Stomach (tissue), 8 donors: ENCODE measurements at regions not wholly inside any gene's neighbourhood (a gene's known extent, or its start where the extent isn't known, plus 50 kb on each side); places are given as distances from the start of the nearest gene placed in this dataset.

Source experiments
- DNase-seq, 2 donors: peaks; one replicate each; pipeline versions ENCODE4 v3.0.0 to v3.0.0-alpha.2; 2013 to 2019
- H3K27ac ChIP-seq, 5 donors: fragments of 200-600 bp in 4 of 5; sonication (generic) in 4 of 5; one replicate each; pipeline ENCODE4 v1.5.1; 2013 to 2019; ENCODE audit warnings: mild to moderate bottlenecking in 1 of 5, moderate library complexity in 1 of 5
- H3K27me3 ChIP-seq, 3 donors: fragments of 200-600 bp; sonication (generic); one replicate each; pipeline ENCODE4 v1.5.1; 2017 to 2019; ENCODE audit warnings: mixed run types in 1 of 3
- H3K36me3 ChIP-seq, 4 donors: fragments of 200-600 bp; sonication (generic); 1 replicate in 3 of 4; 2 replicates in 1 of 4; pipeline ENCODE4 v1.5.1; 2016 to 2019
- H3K4me1 ChIP-seq, 4 donors: fragments of 200-600 bp; sonication (generic); one replicate each; pipeline ENCODE4 v1.5.1; 2016 to 2019
- H3K4me3 ChIP-seq, 4 donors: fragments of 200-600 bp; sonication (generic) in 3 of 4; one replicate each; pipeline ENCODE4 v1.5.1; 2016 to 2019; ENCODE audit warnings: mild to moderate bottlenecking in 1 of 4
- H3K9me3 ChIP-seq, 4 donors: fragments of 200-600 bp; sonication (generic); one replicate each; pipeline ENCODE4 v1.5.1; 2016 to 2019
- CTCF ChIP-seq, 7 experiments: fragments of 450-650 bp in 4 of 7; fragments of 200-600 bp in 3 of 7; sonication (generic) in 3 of 7; IDR thresholded peaks; one replicate each; pipeline ENCODE4 v1.5.1; 2016 to 2019; ENCODE audit warnings: antibody characterized with exemption in 7 of 7, control low read depth in 2 of 7, mild to moderate bottlenecking in 1 of 7
- EP300 ChIP-seq: sonication (generic); formaldehyde crosslinking; IDR thresholded peaks from one replicate; pipeline ENCODE4 v1.6.1; 2017; ENCODE audit warnings: antibody characterized with exemption
- POLR2A ChIP-seq, 4 donors: fragments of 450-650 bp; IDR thresholded peaks; one replicate each; pipeline ENCODE4 v1.6.1; 2016; ENCODE audit warnings: antibody characterized with exemption in 4 of 4, control low read depth in 2 of 4, mild to moderate bottlenecking in 1 of 4, moderate library complexity in 1 of 4
- POLR2AphosphoS5 ChIP-seq, 3 donors: sonication (generic); formaldehyde crosslinking; IDR thresholded peaks; one replicate each; pipeline ENCODE4 v1.6.1; 2016; ENCODE audit warnings: antibody characterized with exemption in 3 of 3
- WGBS, 5 donors: extraction: QIAGEN DNeasy Blood & Tissue Kit in 3 of 5; methylation state at CpG; one replicate each; pipeline versions ENCODE4 v1.1.5 to v1.1.7; 2013 to 2018; 5-methylcytosine and 5-hydroxymethylcytosine counted together
- intact Hi-C: fragments of 100-400 bp; cut with DNase I; formaldehyde crosslinking; loops from one replicate; pipeline ENCODE4 v1.15.1; 2023; ENCODE audit warnings: low total_unique reads
- donor health status: healthy with polysubstance abuse.
- donor health status: Bipolar disorder and iron deficiency.
- donor health status: healthy.

GRCh38 chr2:12932192-12932591, 215.5 kb downstream of the TRIB2 start:
- WGBS, 5 donors = 50 to 61% (median 60%) methylated on average over 3 of the region's 3 CpGs
- intact Hi-C loops = no loop called here

GRCh38 chr2:12934146-12934756, 217.5 kb downstream of the TRIB2 start:
- intact Hi-C loops = no loop called here
- no peaks in the 10 kb centered on the region for H3K9me3 ChIP-seq
- no peaks in the 10 kb centered on the region for H3K36me3 ChIP-seq
- WGBS, 5 donors = 82 to 92% (median 87%) methylated on average over 6 of the region's 6 CpGs
- H3K27ac ChIP-seq = no peak overlapping the region
- no peak overlapping the region for H3K4me3 ChIP-seq
- TF ChIP-seq CTCF (IDR thresholded peaks at IDR 0.05) (no peak), POLR2A (IDR thresholded peaks at IDR 0.05) (no peak), EP300 (no peak)
- H3K27me3 ChIP-seq = no peaks in the 10 kb centered on the region
- no peak for DNase-seq
- no peaks in the 10 kb centered on the region for H3K4me1 ChIP-seq

More at GRCh38 chr2:12932192-12932591, 215.5 kb downstream of the TRIB2 start:
- TF ChIP-seq EP300 (no peak), POLR2AphosphoS5 (IDR thresholded peaks at IDR 0.05) (no peak), POLR2A (IDR thresholded peaks at IDR 0.05) (no peak), CTCF (IDR thresholded peaks at IDR 0.05) (no peak)
- no peak for DNase-seq
- Histone ChIP-seq H3K9me3 (no peaks in the 10 kb centered on the region), H3K4me1 (peaks cover 0 to 6% (median 0%) of the 10 kb centered on the region in 4 donors), H3K27me3 (no peaks in the 10 kb centered on the region), H3K36me3 (no peaks in the 10 kb centered on the region), H3K27ac (no peak overlapping the region), H3K4me3 (no peak overlapping the region)

GRCh38 chr2:12935222-12935621, 218.5 kb downstream of the TRIB2 start:
- Histone ChIP-seq H3K27me3 (no peaks in the 10 kb centered on the region), H3K4me1 (no peaks in the 10 kb centered on the region), H3K4me3 (no peak overlapping the region), H3K9me3 (no peaks in the 10 kb centered on the region), H3K27ac (no peak overlapping the region), H3K36me3 (no peaks in the 10 kb centered on the region)
- DNase-seq = peak in 1 of 2 donors; percentile 25
- TF ChIP-seq EP300 = no peak
- TF ChIP-seq POLR2A (IDR thresholded peaks at IDR 0.05) = no peak
- TF ChIP-seq POLR2AphosphoS5 (IDR thresholded peaks at IDR 0.05) = no peak
- no peak for TF ChIP-seq CTCF (IDR thresholded peaks at IDR 0.05)
- intact Hi-C loops = no loop called here
- 87 to 94% (median 89%) methylated on average over 2 of the region's 2 CpGs for WGBS, 5 donors

- no peaks in the 10 kb centered on the region for H3K36me3 ChIP-seq
- no peaks in the 10 kb centered on the region for H3K9me3 ChIP-seq
- no peak for DNase-seq
- 82 to 92% (median 91%) methylated on average over 6 of the region's 6 CpGs for WGBS, 5 donors
- no peak overlapping the region for H3K27ac ChIP-seq
- H3K4me3 ChIP-seq = no peak overlapping the region
- H3K27me3 ChIP-seq = no peaks in the 10 kb centered on the region
- no peaks in the 10 kb centered on the region for H3K4me1 ChIP-seq
- intact Hi-C loops = no loop called here
- TF ChIP-seq POLR2A (IDR thresholded peaks at IDR 0.05) (no peak), EP300 (no peak), CTCF (IDR thresholded peaks at IDR 0.05) (no peak), POLR2AphosphoS5 (IDR thresholded peaks at IDR 0.05) (no peak)
These were observed 219.1 kb downstream of the TRIB2 start for GRCh38 chr2:12935796-12936195.
